Activated CD4-positive, alpha-beta T cell treated with anti-CD3 and anti-CD28 coated beads, Interleukin-2, Interleukin-4, amounts not matched to agents 100 ng/mL and 50 ng/mL, durations not matched to agents 16 hours and 8 hours (primary cell): ENCODE measurements at regions not wholly inside any gene's neighbourhood (a gene's known extent, or its start where the extent isn't known, plus 50 kb on each side); places are given as distances from the start of the nearest gene placed in this dataset.

Experiments
- DNase-seq: peaks from one replicate; pipeline ENCODE4 v3.0.0-alpha.2; 2020; ENCODE audit warnings: low spot score

GRCh38 chr4:181952478-181952877, 290.7 kb upstream of the TENM3 start:
- no peak for DNase-seq

- DNase-seq = no peak
These were observed 286.7 kb upstream of the TENM3 start for GRCh38 chr4:181956512-181956911.

- no peak for DNase-seq
These were observed 286.1 kb upstream of the TENM3 start for GRCh38 chr4:181957088-181957487.

GRCh38 chr4:181958446-181958845, 284.8 kb upstream of the TENM3 start:
- no peak for DNase-seq

- DNase-seq = no peak
These were observed 284.1 kb upstream of the TENM3 start for GRCh38 chr4:181959121-181959520.

- DNase-seq = no peak
These were observed 282.8 kb upstream of the TENM3 start for GRCh38 chr4:181960384-181960783.

- no peak for DNase-seq
These were observed 280.9 kb upstream of the TENM3 start for GRCh38 chr4:181962321-181962720.

GRCh38 chr4:181964731-181965130, 278.5 kb upstream of the TENM3 start:
- no peak for DNase-seq

- DNase-seq = no peak
These were observed 277.1 kb upstream of the TENM3 start for GRCh38 chr4:181966104-181966551.

- no peak for DNase-seq
These were observed 275.8 kb upstream of the TENM3 start for GRCh38 chr4:181967401-181967800.

GRCh38 chr4:181968371-181968770, 274.8 kb upstream of the TENM3 start:
- DNase-seq = no peak

- no peak for DNase-seq
These were observed 274.1 kb upstream of the TENM3 start for GRCh38 chr4:181969151-181969550.

- no peak for DNase-seq
These were observed 272.8 kb upstream of the TENM3 start for GRCh38 chr4:181970366-181970765.

GRCh38 chr4:181971411-181971810, 271.8 kb upstream of the TENM3 start:
- no peak for DNase-seq

- no peak for DNase-seq
These were observed 271.2 kb upstream of the TENM3 start for GRCh38 chr4:181971973-181972372.

- no peak for DNase-seq
These were observed 266.4 kb upstream of the TENM3 start for GRCh38 chr4:181976764-181977163.

GRCh38 chr4:181982437-181982836, 260.8 kb upstream of the TENM3 start:
- no peak for DNase-seq

- no peak for DNase-seq
These were observed 260.3 kb upstream of the TENM3 start for GRCh38 chr4:181982856-181983255.

- DNase-seq = no peak
These were observed 255.8 kb upstream of the TENM3 start for GRCh38 chr4:181987392-181987791.

- DNase-seq = no peak
These were observed 254.1 kb upstream of the TENM3 start for GRCh38 chr4:181989071-181989470.

GRCh38 chr4:181991369-181992108, 251.7 kb upstream of the TENM3 start:
- no peak for DNase-seq

- no peak for DNase-seq
These were observed 244.6 kb upstream of the TENM3 start for GRCh38 chr4:181998398-181999295.

- no peak for DNase-seq
These were observed 243.1 kb upstream of the TENM3 start for GRCh38 chr4:182000077-182000476.
